Natural killer cell (primary cell): ENCODE measurements at regions not wholly inside any gene's neighbourhood (a gene's known extent, or its start where the extent isn't known, plus 50 kb on each side); places are given as distances from the start of the nearest gene placed in this dataset.

Experiments
- ATAC-seq, 3 donors: fragments of 150-1000 bp in 2 of 3; fragments of 200-7000 bp in 1 of 3; cut with Tn5 transposase; 1 replicate in 1 of 3; 2 replicates in 2 of 3; pipeline ENCODE4 v1.10.0; 2021; ENCODE audit warnings: mild to moderate bottlenecking in 2 of 3, moderate library complexity in 2 of 3
- DNase-seq, 2 donors: peaks; one replicate each; pipeline versions ENCODE4 v3.0.0 to v3.0.0-alpha.2; 2013 to 2021; ENCODE audit warnings: mixed read lengths in 1 of 2
- H3K27ac ChIP-seq: one replicate; pipeline ENCODE4 v1.5.1; 2013; ENCODE audit warnings: mild to moderate bottlenecking, low read length
- H3K27me3 ChIP-seq: one replicate; pipeline ENCODE4 v1.6.1; 2013; ENCODE audit warnings: low read length; ENCODE audit not compliant: control insufficient read depth, insufficient read depth
- H3K36me3 ChIP-seq: one replicate; pipeline ENCODE4 v1.6.1; 2013; ENCODE audit warnings: low read length; ENCODE audit not compliant: control insufficient read depth, insufficient read depth
- H3K4me1 ChIP-seq: one replicate; pipeline ENCODE4 v1.6.1; 2013; ENCODE audit warnings: low read length; ENCODE audit not compliant: control insufficient read depth, insufficient read depth
- H3K4me3 ChIP-seq: one replicate; pipeline ENCODE4 v1.5.1; 2013; ENCODE audit warnings: low read length
- H3K9me3 ChIP-seq: one replicate; pipeline ENCODE4 v1.6.1; 2013; ENCODE audit warnings: low read length; ENCODE audit not compliant: control insufficient read depth, insufficient read depth
- H3K27ac Mint-ChIP-seq, 2 donors: one replicate each; pipeline ENCODE4 v1.8.0; 2022; ENCODE audit warnings: mild to moderate bottlenecking in 2 of 2, mixed read lengths in 2 of 2, moderate library complexity in 1 of 2
- H3K27me3 Mint-ChIP-seq, 2 donors: one replicate each; pipeline ENCODE4 v1.8.0; 2022; ENCODE audit warnings: low read depth in 2 of 2, mixed read lengths in 2 of 2
- H3K36me3 Mint-ChIP-seq: one replicate; pipeline ENCODE4 v1.8.0; 2022; ENCODE audit warnings: mixed read lengths
- H3K4me1 Mint-ChIP-seq, 2 donors: one replicate each; pipeline ENCODE4 v1.8.0; 2022; ENCODE audit warnings: mixed read lengths in 2 of 2
- H3K4me3 Mint-ChIP-seq: one replicate; pipeline ENCODE4 v1.8.0; 2022; ENCODE audit warnings: mild to moderate bottlenecking, moderate library complexity, mixed read lengths
- H3K9me3 Mint-ChIP-seq, 2 donors: one replicate each; pipeline ENCODE4 v1.8.0; 2022; ENCODE audit warnings: mixed read lengths in 2 of 2
- WGBS: methylation state at CpG from one replicate; pipeline ENCODE4 v1.1.7; 2013; ENCODE audit warnings: missing lambda C conversion rate; ENCODE audit not compliant: insufficient coverage; 5-methylcytosine and 5-hydroxymethylcytosine counted together
- intact Hi-C: fragments of 100-400 bp; cut with micrococcal nuclease; formaldehyde crosslinking; loops from one replicate; pipeline ENCODE4 v1.14.2; 2022
- TF ChIP-seq, protein P1 (sequence below): fragments of 200-600 bp; IDR thresholded peaks from one replicate; pipeline ENCODE4 v1.8.0; 2022; ENCODE audit warnings: antibody characterized with exemption

DNA sequence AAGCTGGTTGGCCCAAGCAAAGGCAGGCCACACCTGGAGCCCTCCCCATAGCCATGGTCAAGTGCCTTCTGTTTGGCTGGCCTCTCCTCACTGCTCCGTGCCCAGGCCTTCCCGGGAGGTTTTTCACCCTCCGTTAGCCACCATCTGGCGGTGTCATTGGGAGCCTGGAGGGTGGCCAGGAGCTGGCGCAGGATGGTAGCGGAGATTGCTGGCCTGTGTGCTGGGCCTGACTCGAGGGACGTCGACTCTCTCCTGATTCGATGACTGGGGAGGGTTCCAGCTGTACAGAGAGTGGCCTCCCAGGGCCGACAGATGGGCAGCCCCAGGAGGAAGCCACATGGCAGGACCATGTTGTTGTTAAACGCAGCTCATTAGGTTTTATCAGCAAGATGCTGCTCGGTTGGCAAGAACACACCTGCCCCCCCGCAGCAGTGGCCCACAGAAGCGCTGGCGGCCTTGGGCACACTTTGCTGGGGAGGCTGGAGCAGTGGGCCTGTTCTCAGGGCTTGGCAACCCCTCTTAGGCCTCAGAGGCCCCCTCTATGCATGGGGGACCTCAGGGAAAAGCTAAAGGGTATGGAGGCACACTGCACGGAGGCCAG is 64.0 kb upstream of the CACUL1 start:
- Mint-ChIP-seq H3K9me3 (no peaks in the 10 kb centered on the region), H3K27me3 (peaks cover 5% of the 10 kb centered on the region in 2 donors), H3K4me1 (no peaks in the 10 kb centered on the region), H3K4me3 (no peak overlapping the region), H3K36me3 (no peaks in the 10 kb centered on the region), H3K27ac (no peak overlapping the region)
- Histone ChIP-seq H3K9me3 (no peaks in the 10 kb centered on the region), H3K4me3 (no peak overlapping the region), H3K27me3 (no peaks in the 10 kb centered on the region), H3K27ac (no peak overlapping the region), H3K36me3 (no peaks in the 10 kb centered on the region), H3K4me1 (no peaks in the 10 kb centered on the region)
- ATAC-seq (no peak), DNase-seq (no peak)
- 88% methylated on average over 17 of the region's 17 CpGs for WGBS
- intact Hi-C loops, result no loop called here
- TF ChIP-seq, protein P1, sequence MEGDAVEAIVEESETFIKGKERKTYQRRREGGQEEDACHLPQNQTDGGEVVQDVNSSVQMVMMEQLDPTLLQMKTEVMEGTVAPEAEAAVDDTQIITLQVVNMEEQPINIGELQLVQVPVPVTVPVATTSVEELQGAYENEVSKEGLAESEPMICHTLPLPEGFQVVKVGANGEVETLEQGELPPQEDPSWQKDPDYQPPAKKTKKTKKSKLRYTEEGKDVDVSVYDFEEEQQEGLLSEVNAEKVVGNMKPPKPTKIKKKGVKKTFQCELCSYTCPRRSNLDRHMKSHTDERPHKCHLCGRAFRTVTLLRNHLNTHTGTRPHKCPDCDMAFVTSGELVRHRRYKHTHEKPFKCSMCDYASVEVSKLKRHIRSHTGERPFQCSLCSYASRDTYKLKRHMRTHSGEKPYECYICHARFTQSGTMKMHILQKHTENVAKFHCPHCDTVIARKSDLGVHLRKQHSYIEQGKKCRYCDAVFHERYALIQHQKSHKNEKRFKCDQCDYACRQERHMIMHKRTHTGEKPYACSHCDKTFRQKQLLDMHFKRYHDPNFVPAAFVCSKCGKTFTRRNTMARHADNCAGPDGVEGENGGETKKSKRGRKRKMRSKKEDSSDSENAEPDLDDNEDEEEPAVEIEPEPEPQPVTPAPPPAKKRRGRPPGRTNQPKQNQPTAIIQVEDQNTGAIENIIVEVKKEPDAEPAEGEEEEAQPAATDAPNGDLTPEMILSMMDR, result no peak

DNA sequence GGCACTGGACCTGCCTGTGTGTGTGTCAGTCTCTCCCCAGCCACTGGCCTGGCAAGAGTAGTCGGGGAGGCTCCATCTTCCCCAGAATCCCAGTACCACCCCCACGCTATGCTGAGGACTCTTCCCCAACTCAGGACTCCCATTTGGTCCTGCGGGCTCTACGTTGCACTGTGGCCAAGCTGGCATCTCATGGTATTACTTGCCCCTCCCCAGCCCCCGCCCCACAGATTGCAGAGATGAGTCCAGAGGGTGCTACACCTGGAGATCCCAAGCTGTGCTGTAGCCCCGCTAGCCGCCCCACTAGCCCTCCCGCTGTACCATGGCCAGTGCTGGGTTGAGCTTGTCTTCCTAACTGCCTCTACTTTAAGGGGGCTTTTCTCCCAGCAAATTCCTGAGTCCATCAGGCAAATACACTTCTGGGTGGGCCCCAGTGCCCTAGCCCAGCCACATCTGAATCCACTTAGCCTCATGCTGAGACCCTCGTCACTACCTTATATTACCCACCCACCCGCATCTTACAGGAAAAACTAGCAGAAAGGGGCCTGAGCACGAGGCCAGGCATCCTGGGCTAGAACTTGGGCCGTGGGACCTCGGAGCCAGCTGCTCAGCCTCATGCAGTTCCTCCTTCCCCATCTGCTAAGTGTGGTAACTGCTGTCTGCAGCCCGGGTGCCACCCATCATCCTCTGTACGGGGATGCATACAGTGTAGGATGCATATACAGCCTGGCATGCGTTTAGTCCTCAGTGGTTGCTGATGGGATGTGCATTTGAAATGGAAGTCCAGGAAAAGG is 65.8 kb upstream of the CACUL1 start:
- H3K4me1 Mint-ChIP-seq, result no peaks in the 10 kb centered on the region
- H3K4me3 Mint-ChIP-seq, result no peak overlapping the region
- intact Hi-C loops, result no loop called here

DNA sequence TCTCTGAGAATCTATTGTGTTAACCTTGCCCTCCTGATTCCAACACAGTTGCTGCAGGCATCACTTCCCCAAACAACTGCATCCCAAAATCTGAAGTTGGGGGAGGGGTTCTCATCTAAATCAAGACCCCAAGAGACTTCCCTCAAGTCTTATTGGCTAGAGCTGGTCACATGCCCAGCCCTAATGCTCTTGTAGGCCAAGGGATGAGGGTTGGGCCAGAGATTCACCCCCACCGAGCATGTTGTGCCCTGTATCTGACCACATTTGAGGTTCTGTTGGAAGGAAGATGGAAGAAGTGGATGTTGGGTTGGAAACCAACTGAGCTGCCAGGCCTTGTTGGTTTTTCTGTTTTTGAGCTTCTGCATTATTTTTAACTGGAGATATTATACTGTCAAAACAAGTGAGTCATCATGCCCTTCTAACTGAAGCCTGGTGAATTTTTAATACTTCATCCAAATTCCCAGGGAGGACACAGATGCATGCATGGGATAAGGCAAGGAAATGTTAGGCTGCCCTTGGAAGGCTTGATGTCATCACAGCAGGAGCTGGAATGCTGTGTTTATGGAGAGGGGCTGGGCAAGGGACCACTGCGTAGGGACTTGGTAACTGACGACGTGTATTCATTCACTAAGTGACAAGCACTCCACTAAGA is 68.6 kb upstream of the CACUL1 start:
- Mint-ChIP-seq H3K27ac (no peak overlapping the region), H3K4me1 (no peaks in the 10 kb centered on the region), H3K36me3 (no peaks in the 10 kb centered on the region), H3K4me3 (no peak overlapping the region), H3K27me3 (no peaks in the 10 kb centered on the region), H3K9me3 (no peaks in the 10 kb centered on the region)
- H3K27ac ChIP-seq, result no peak overlapping the region
- intact Hi-C loops, result no loop called here
- no peaks in the 10 kb centered on the region for H3K9me3 ChIP-seq
- no peak for DNase-seq
- whole genome bisulfite sequencing, result 98% methylated on average over 4 of the region's 4 CpGs
- H3K36me3 ChIP-seq, result no peaks in the 10 kb centered on the region
- no peaks in the 10 kb centered on the region for H3K27me3 ChIP-seq
- no peak for ATAC-seq
- H3K4me1 ChIP-seq, result no peaks in the 10 kb centered on the region
- H3K4me3 ChIP-seq, result no peak overlapping the region
- TF ChIP-seq, protein P1, result no peak

More for the DNA sequence above, 65.8 kb upstream of the CACUL1 start:
- 81% methylated on average over 16 of the region's 16 CpGs for WGBS
- DNase-seq (no peak), ATAC-seq (no peak)
- TF ChIP-seq, protein P1, result no peak
- Mint-ChIP-seq H3K27me3 (no peaks in the 10 kb centered on the region), H3K36me3 (no peaks in the 10 kb centered on the region), H3K9me3 (no peaks in the 10 kb centered on the region), H3K27ac (no peak overlapping the region)
- Histone ChIP-seq H3K4me3 (no peak overlapping the region), H3K27ac (no peak overlapping the region), H3K36me3 (no peaks in the 10 kb centered on the region), H3K4me1 (no peaks in the 10 kb centered on the region), H3K27me3 (no peaks in the 10 kb centered on the region), H3K9me3 (no peaks in the 10 kb centered on the region)
